NOMO-1 treated with DMSO at 0.1 percent for 48 hours (cell line): ENCODE measurements at regions not wholly inside any gene's neighbourhood (a gene's known extent, or its start where the extent isn't known, plus 50 kb on each side); places are given as distances from the start of the nearest gene placed in this dataset.

Source experiments
- DNase-seq: peaks from one replicate; lab custom pipeline; 2025; ENCODE audit not compliant: unreplicated experiment; lab: John Stamatoyannopoulos, UW

- no peak for DNase-seq
Measured at GRCh38 chr14:30484201-30484600, 74.8 kb upstream of the G2E3 start.

- no peak for DNase-seq
Measured at GRCh38 chr14:30484976-30485375, 74.0 kb upstream of the G2E3 start.

- DNase-seq = no peak
Measured at GRCh38 chr14:30496852-30497251, 62.1 kb upstream of the G2E3 start.

GRCh38 chr14:30499358-30499757, 59.6 kb upstream of the G2E3 start:
- DNase-seq = no peak

GRCh38 chr14:30500222-30500621, 58.7 kb upstream of the G2E3 start:
- DNase-seq = no peak

- no peak for DNase-seq
Measured at GRCh38 chr14:30507209-30507608, 51.7 kb upstream of the G2E3 start.
